Stomach (tissue), 8 donors: ENCODE measurements at regions not wholly inside any gene's neighbourhood (a gene's known extent, or its start where the extent isn't known, plus 50 kb on each side); places are given as distances from the start of the nearest gene placed in this dataset.

Experiments used
- DNase-seq, 2 donors: peaks; one replicate each; pipeline versions ENCODE4 v3.0.0 to v3.0.0-alpha.2; 2013 to 2019
- H3K27ac ChIP-seq, 5 donors: fragments of 200-600 bp in 4 of 5; sonication (generic) in 4 of 5; one replicate each; pipeline ENCODE4 v1.5.1; 2013 to 2019; ENCODE audit warnings: mild to moderate bottlenecking in 1 of 5, moderate library complexity in 1 of 5
- H3K27me3 ChIP-seq, 3 donors: fragments of 200-600 bp; sonication (generic); one replicate each; pipeline ENCODE4 v1.5.1; 2017 to 2019; ENCODE audit warnings: mixed run types in 1 of 3
- H3K36me3 ChIP-seq, 4 donors: fragments of 200-600 bp; sonication (generic); 1 replicate in 3 of 4; 2 replicates in 1 of 4; pipeline ENCODE4 v1.5.1; 2016 to 2019
- H3K4me1 ChIP-seq, 4 donors: fragments of 200-600 bp; sonication (generic); one replicate each; pipeline ENCODE4 v1.5.1; 2016 to 2019
- H3K4me3 ChIP-seq, 4 donors: fragments of 200-600 bp; sonication (generic) in 3 of 4; one replicate each; pipeline ENCODE4 v1.5.1; 2016 to 2019; ENCODE audit warnings: mild to moderate bottlenecking in 1 of 4
- H3K9me3 ChIP-seq, 4 donors: fragments of 200-600 bp; sonication (generic); one replicate each; pipeline ENCODE4 v1.5.1; 2016 to 2019
- CTCF ChIP-seq, 7 experiments: fragments of 450-650 bp in 4 of 7; fragments of 200-600 bp in 3 of 7; sonication (generic) in 3 of 7; IDR thresholded peaks; one replicate each; pipeline ENCODE4 v1.5.1; 2016 to 2019; ENCODE audit warnings: antibody characterized with exemption in 7 of 7, control low read depth in 2 of 7, mild to moderate bottlenecking in 1 of 7
- EP300 ChIP-seq: sonication (generic); formaldehyde crosslinking; IDR thresholded peaks from one replicate; pipeline ENCODE4 v1.6.1; 2017; ENCODE audit warnings: antibody characterized with exemption
- POLR2A ChIP-seq, 4 donors: fragments of 450-650 bp; IDR thresholded peaks; one replicate each; pipeline ENCODE4 v1.6.1; 2016; ENCODE audit warnings: antibody characterized with exemption in 4 of 4, control low read depth in 2 of 4, mild to moderate bottlenecking in 1 of 4, moderate library complexity in 1 of 4
- POLR2AphosphoS5 ChIP-seq, 3 donors: sonication (generic); formaldehyde crosslinking; IDR thresholded peaks; one replicate each; pipeline ENCODE4 v1.6.1; 2016; ENCODE audit warnings: antibody characterized with exemption in 3 of 3
- WGBS, 5 donors: extraction: QIAGEN DNeasy Blood & Tissue Kit in 3 of 5; methylation state at CpG; one replicate each; pipeline versions ENCODE4 v1.1.5 to v1.1.7; 2013 to 2018; 5-methylcytosine and 5-hydroxymethylcytosine counted together
- intact Hi-C: fragments of 100-400 bp; cut with DNase I; formaldehyde crosslinking; loops from one replicate; pipeline ENCODE4 v1.15.1; 2023; ENCODE audit warnings: low total_unique reads
- donor health status: healthy with polysubstance abuse.
- donor health status: Bipolar disorder and iron deficiency.
- donor health status: healthy.

GRCh38 chr10:53463539-53463938, 691.0 kb upstream of the MBL2 start:
- Histone ChIP-seq H3K36me3 (no peaks in the 10 kb centered on the region), H3K4me3 (no peak overlapping the region), H3K27me3 (no peaks in the 10 kb centered on the region), H3K4me1 (no peaks in the 10 kb centered on the region), H3K27ac (no peak overlapping the region), H3K9me3 (no peaks in the 10 kb centered on the region)
- no peak for DNase-seq
- 59 to 81% (median 78%) methylated on average over 4 of the region's 4 CpGs for WGBS, 5 donors
- no peak for TF ChIP-seq POLR2A (IDR thresholded peaks at IDR 0.05)
- no peak for TF ChIP-seq EP300
- no peak for TF ChIP-seq CTCF (IDR thresholded peaks at IDR 0.05)
- no peak for TF ChIP-seq POLR2AphosphoS5 (IDR thresholded peaks at IDR 0.05)
- intact Hi-C loops, result no loop called here

GRCh38 chr10:53458007-53458406, 685.4 kb upstream of the MBL2 start:
- intact Hi-C loops, result no loop called here
- no peak for DNase-seq
- no peak overlapping the region for H3K4me3 ChIP-seq
- H3K36me3 ChIP-seq, result no peaks in the 10 kb centered on the region
- TF ChIP-seq POLR2A (IDR thresholded peaks at IDR 0.05) (no peak), POLR2AphosphoS5 (IDR thresholded peaks at IDR 0.05) (no peak), EP300 (no peak), CTCF (IDR thresholded peaks at IDR 0.05) (no peak)
- WGBS, 5 donors, result 54 to 78% (median 59%) methylated on average over 1 of the region's 1 CpG
- no peak overlapping the region for H3K27ac ChIP-seq
- no peaks in the 10 kb centered on the region for H3K4me1 ChIP-seq
- no peaks in the 10 kb centered on the region for H3K9me3 ChIP-seq
- no peaks in the 10 kb centered on the region for H3K27me3 ChIP-seq

GRCh38 chr10:53453196-53453595, 680.6 kb upstream of the MBL2 start:
- TF ChIP-seq POLR2AphosphoS5 (IDR thresholded peaks at IDR 0.05) (no peak), CTCF (IDR thresholded peaks at IDR 0.05) (no peak), POLR2A (IDR thresholded peaks at IDR 0.05) (no peak), EP300 (no peak)
- H3K9me3 ChIP-seq, result no peaks in the 10 kb centered on the region
- H3K4me1 ChIP-seq, result no peaks in the 10 kb centered on the region
- no peak overlapping the region for H3K27ac ChIP-seq
- no peaks in the 10 kb centered on the region for H3K27me3 ChIP-seq
- H3K36me3 ChIP-seq, result no peaks in the 10 kb centered on the region
- H3K4me3 ChIP-seq, result no peak overlapping the region
- intact Hi-C loops, result no loop called here
- no peak for DNase-seq
- WGBS, 5 donors, result 46 to 64% (median 56%) methylated on average over 1 of the region's 1 CpG

- WGBS, 5 donors, result 75 to 100% (median 89%) methylated on average over 1 of the region's 1 CpG; no CpG with 5 or more reads in 1 of the 5 donors
- TF ChIP-seq EP300 (no peak), POLR2AphosphoS5 (IDR thresholded peaks at IDR 0.05) (no peak), POLR2A (IDR thresholded peaks at IDR 0.05) (no peak)
- Histone ChIP-seq H3K4me3 (no peak overlapping the region), H3K36me3 (no peaks in the 10 kb centered on the region), H3K27me3 (no peaks in the 10 kb centered on the region), H3K27ac (no peak overlapping the region), H3K9me3 (peaks cover 0 to 10% (median 4%) of the 10 kb centered on the region in 4 donors), H3K4me1 (no peaks in the 10 kb centered on the region)
- no peak for DNase-seq
- intact Hi-C loops, result no loop called here
Measured at GRCh38 chr10:53447576-53447975, 675.0 kb upstream of the MBL2 start.

- Histone ChIP-seq H3K4me3 (no peak overlapping the region), H3K36me3 (no peaks in the 10 kb centered on the region), H3K27ac (no peak overlapping the region), H3K4me1 (no peaks in the 10 kb centered on the region), H3K9me3 (no peaks in the 10 kb centered on the region), H3K27me3 (no peaks in the 10 kb centered on the region)
- no peak for TF ChIP-seq CTCF (IDR thresholded peaks at IDR 0.05)
- no peak for TF ChIP-seq EP300
- no peak for TF ChIP-seq POLR2A (IDR thresholded peaks at IDR 0.05)
- no peak for TF ChIP-seq POLR2AphosphoS5 (IDR thresholded peaks at IDR 0.05)
- intact Hi-C loops, result no loop called here
- DNase-seq, result no peak
- 82 to 93% (median 93%) methylated on average over 1 of the region's 1 CpG for whole genome bisulfite sequencing, 5 donors
Measured at GRCh38 chr10:53441843-53442242, 669.3 kb upstream of the MBL2 start.
